Uterus (tissue), 2 donors: ENCODE measurements at regions not wholly inside any gene's neighbourhood (a gene's known extent, or its start where the extent isn't known, plus 50 kb on each side); places are given as distances from the start of the nearest gene placed in this dataset.
"Not testable (repeated sequence)": the region's sequence is repeated elsewhere in the genome, so short reads cannot be mapped to it uniquely, and the experiment has no call there.

Source experiments
- POLR2A ChIP-seq, 2 donors: fragments of 450-650 bp; IDR thresholded peaks; one replicate each; pipeline ENCODE4 v1.6.1; 2016; ENCODE audit warnings: antibody characterized with exemption in 2 of 2, mild to moderate bottlenecking in 1 of 2, moderate library complexity in 1 of 2
- TF ChIP-seq, protein P1 (sequence below), 4 experiments: fragments of 200-600 bp in 2 of 4; fragments of 450-650 bp in 2 of 4; sonication (generic) in 2 of 4; IDR thresholded peaks; one replicate each; pipeline ENCODE4 v1.5.1; 2016 to 2019; ENCODE audit warnings: antibody characterized with exemption in 4 of 4, mild to moderate bottlenecking in 2 of 4, moderate library complexity in 1 of 4

DNA sequence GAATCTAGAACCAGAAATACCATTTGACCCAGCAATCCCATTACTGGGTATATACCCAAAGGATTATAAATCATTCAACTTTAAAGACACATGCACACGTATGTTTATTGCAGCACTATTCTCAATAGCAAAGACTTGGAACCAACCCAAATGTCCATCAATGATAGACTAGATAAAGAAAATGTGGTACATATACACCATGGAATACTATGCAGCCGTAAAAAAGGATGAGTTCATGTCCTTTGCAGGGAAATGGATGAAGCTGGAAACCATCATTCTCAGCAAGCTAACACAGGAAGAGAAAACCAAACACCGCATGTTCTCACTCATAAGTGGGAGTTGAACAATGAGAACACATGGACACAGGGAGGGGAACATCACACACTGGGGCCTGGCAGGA, 154.0 kb upstream of the PTGFR start:
- TF ChIP-seq, protein P1, sequence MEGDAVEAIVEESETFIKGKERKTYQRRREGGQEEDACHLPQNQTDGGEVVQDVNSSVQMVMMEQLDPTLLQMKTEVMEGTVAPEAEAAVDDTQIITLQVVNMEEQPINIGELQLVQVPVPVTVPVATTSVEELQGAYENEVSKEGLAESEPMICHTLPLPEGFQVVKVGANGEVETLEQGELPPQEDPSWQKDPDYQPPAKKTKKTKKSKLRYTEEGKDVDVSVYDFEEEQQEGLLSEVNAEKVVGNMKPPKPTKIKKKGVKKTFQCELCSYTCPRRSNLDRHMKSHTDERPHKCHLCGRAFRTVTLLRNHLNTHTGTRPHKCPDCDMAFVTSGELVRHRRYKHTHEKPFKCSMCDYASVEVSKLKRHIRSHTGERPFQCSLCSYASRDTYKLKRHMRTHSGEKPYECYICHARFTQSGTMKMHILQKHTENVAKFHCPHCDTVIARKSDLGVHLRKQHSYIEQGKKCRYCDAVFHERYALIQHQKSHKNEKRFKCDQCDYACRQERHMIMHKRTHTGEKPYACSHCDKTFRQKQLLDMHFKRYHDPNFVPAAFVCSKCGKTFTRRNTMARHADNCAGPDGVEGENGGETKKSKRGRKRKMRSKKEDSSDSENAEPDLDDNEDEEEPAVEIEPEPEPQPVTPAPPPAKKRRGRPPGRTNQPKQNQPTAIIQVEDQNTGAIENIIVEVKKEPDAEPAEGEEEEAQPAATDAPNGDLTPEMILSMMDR (IDR thresholded peaks at IDR 0.05): not testable (repeated sequence)
- not testable (repeated sequence) for TF ChIP-seq POLR2A (IDR thresholded peaks at IDR 0.05)
